ENCODE measurements at regions not wholly inside any gene's neighbourhood (a gene's known extent, or its start where the extent isn't known, plus 50 kb on each side); places are given as distances from the start of the nearest gene placed in this dataset.

GRCh38 chr12:77163074-77164038 is 98.0 kb upstream of the E2F7 start:
- H3K4me3 ChIP-seq = no peak overlapping the region
- no peak for ATAC-seq
- TF ChIP-seq PHF8 (IDR thresholded peaks at IDR 0.05; ENCODE audit: borderline replicate concordance, low read depth) = no peak
- TF ChIP-seq JUN (IDR thresholded peaks at IDR 0.05) = no peak
- no peak for TF ChIP-seq RCOR1 (IDR thresholded peaks at IDR 0.05; ENCODE audit: low read depth, low read length)
- POLR2A ChIA-PET = no interaction called here
- DNase-seq (ENCODE audit: low read depth in 1 of 2, low spot score in 1 of 2) = no peak
- H3K4me1 ChIP-seq = no peaks in the 10 kb centered on the region
- CTCF ChIA-PET = no interaction called here
- H3K27ac ChIP-seq = no peak overlapping the region
- H3K4me2 ChIP-seq = no peak overlapping the region
- WGBS (ENCODE audit: missing lambda C conversion rate) = 7% methylated on average over 3 of the region's 3 CpGs
- no peak for FAIRE-seq
- no peaks in the 10 kb centered on the region for H3K9me3 ChIP-seq

- POLR2A ChIA-PET = no interaction called here
- ATAC-seq (no peak), FAIRE-seq (no peak), DNase-seq (ENCODE audit: low read depth in 1 of 2, low spot score in 1 of 2) (no peak)
- H3K4me3 ChIP-seq = no peak overlapping the region
- no peak overlapping the region for H3K27ac ChIP-seq
- no peak overlapping the region for H3K4me2 ChIP-seq
- H3K9me3 ChIP-seq = no peaks in the 10 kb centered on the region
- no peaks in the 10 kb centered on the region for H3K4me1 ChIP-seq
- TF ChIP-seq KDM5A (IDR thresholded peaks at IDR 0.05) (no peak), FOXS1 (CRISPR knock-in tag; IDR thresholded peaks at IDR 0.05) (no peak), CHD2 (IDR thresholded peaks at IDR 0.05; ENCODE audit: low read length, partially characterized antibody) (no peak), NPAS2 (CRISPR knock-in tag; IDR thresholded peaks at IDR 0.05; ENCODE audit: borderline replicate concordance) (no peak), ESRRA (IDR thresholded peaks at IDR 0.05; ENCODE audit: borderline replicate concordance, low read length) (no peak), PHF8 (IDR thresholded peaks at IDR 0.05; ENCODE audit: borderline replicate concordance, low read depth) (no peak), FOSL2 (IDR thresholded peaks at IDR 0.05) (no peak), FOSL2 (CRISPR knock-in tag; IDR thresholded peaks at IDR 0.05) (no peak), EHF (CRISPR knock-in tag; IDR thresholded peaks at IDR 0.05) (no peak), EHMT2 (IDR thresholded peaks at IDR 0.05; ENCODE audit: low read depth) (no peak), HMGXB4 (CRISPR knock-in tag; IDR thresholded peaks at IDR 0.05; ENCODE audit: borderline replicate concordance) (no peak), USF2 (IDR thresholded peaks at IDR 0.05) (no peak), RAD21 (conservative IDR thresholded peaks at IDR 0.05 in 1 of 2, IDR thresholded peaks at IDR 0.05 in 1 of 2) (no peak), HOXB5 (CRISPR knock-in tag; IDR thresholded peaks at IDR 0.05) (no peak)
- 83% methylated on average over 2 of the region's 2 CpGs for WGBS (ENCODE audit: missing lambda C conversion rate)
- CTCF ChIA-PET = no interaction called here
Observed at GRCh38 chr12:77161944-77162343, 96.6 kb upstream of the E2F7 start.

- Histone ChIP-seq H3K4me2 (no peak overlapping the region), H3K4me3 (no peak overlapping the region), H3K27ac (no peak overlapping the region), H3K9me3 (no peaks in the 10 kb centered on the region), H3K4me1 (no peaks in the 10 kb centered on the region)
- no peak for FAIRE-seq
- ChIA-PET POLR2A (no interaction called here), CTCF (no interaction called here)
- ATAC-seq = no peak
- DNase-seq (ENCODE audit: low read depth in 1 of 2, low spot score in 1 of 2) = no peak
- TF ChIP-seq RNF2 (IDR thresholded peaks at IDR 0.05; ENCODE audit: borderline replicate concordance, low read depth) = no peak
- TF ChIP-seq EP300 (IDR thresholded peaks at IDR 0.05) = no peak
- TF ChIP-seq SREBF2 (IDR thresholded peaks at IDR 0.05) = no peak
- TF ChIP-seq NPAS2 (CRISPR knock-in tag; IDR thresholded peaks at IDR 0.05; ENCODE audit: borderline replicate concordance) = no peak
- no peak for TF ChIP-seq GATA3 (IDR thresholded peaks at IDR 0.05; ENCODE audit: borderline replicate concordance)
- TF ChIP-seq ZNF302 (CRISPR knock-in tag; IDR thresholded peaks at IDR 0.05) = no peak
- TF ChIP-seq HEYL (CRISPR knock-in tag; IDR thresholded peaks at IDR 0.05) = no peak
- no peak for TF ChIP-seq NR3C1 (IDR thresholded peaks at IDR 0.05)
- TF ChIP-seq MAX (IDR thresholded peaks at IDR 0.05) = no peak
- TF ChIP-seq HES2 (IDR thresholded peaks at IDR 0.05) = no peak
- TF ChIP-seq HDAC2 (IDR thresholded peaks at IDR 0.05) = no peak
- no peak for TF ChIP-seq E2F6 (IDR thresholded peaks at IDR 0.05; ENCODE audit: borderline replicate concordance, low read depth)
- TF ChIP-seq TFCP2L1 (CRISPR knock-in tag; IDR thresholded peaks at IDR 0.05) = no peak
- no peak for TF ChIP-seq HMGXB4 (CRISPR knock-in tag; IDR thresholded peaks at IDR 0.05; ENCODE audit: borderline replicate concordance)
- TF ChIP-seq ZSCAN20 (CRISPR knock-in tag; IDR thresholded peaks at IDR 0.05) = no peak
- TF ChIP-seq CHD2 (IDR thresholded peaks at IDR 0.05; ENCODE audit: low read length, partially characterized antibody) = no peak
- TF ChIP-seq HOXA7 (CRISPR knock-in tag; IDR thresholded peaks at IDR 0.05) = no peak
Observed at GRCh38 chr12:77160931-77161330, 95.6 kb upstream of the E2F7 start.

Measured in A549 (cell line).